Natural killer cell (primary cell): ENCODE measurements at regions not wholly inside any gene's neighbourhood (a gene's known extent, or its start where the extent isn't known, plus 50 kb on each side); places are given as distances from the start of the nearest gene placed in this dataset.
"Not testable (repeated sequence)": the region's sequence is repeated elsewhere in the genome, so short reads cannot be mapped to it uniquely, and the experiment has no call there.

ENCODE experiments used
- ATAC-seq, 3 donors: fragments of 150-1000 bp in 2 of 3; fragments of 200-7000 bp in 1 of 3; cut with Tn5 transposase; 1 replicate in 1 of 3; 2 replicates in 2 of 3; pipeline ENCODE4 v1.10.0; 2021; ENCODE audit warnings: mild to moderate bottlenecking in 2 of 3, moderate library complexity in 2 of 3
- DNase-seq, 2 donors: peaks; one replicate each; pipeline versions ENCODE4 v3.0.0 to v3.0.0-alpha.2; 2013 to 2021; ENCODE audit warnings: mixed read lengths in 1 of 2
- H3K27ac ChIP-seq: one replicate; pipeline ENCODE4 v1.5.1; 2013; ENCODE audit warnings: mild to moderate bottlenecking, low read length
- H3K27me3 ChIP-seq: one replicate; pipeline ENCODE4 v1.6.1; 2013; ENCODE audit warnings: low read length; ENCODE audit not compliant: control insufficient read depth, insufficient read depth
- H3K36me3 ChIP-seq: one replicate; pipeline ENCODE4 v1.6.1; 2013; ENCODE audit warnings: low read length; ENCODE audit not compliant: control insufficient read depth, insufficient read depth
- H3K4me1 ChIP-seq: one replicate; pipeline ENCODE4 v1.6.1; 2013; ENCODE audit warnings: low read length; ENCODE audit not compliant: control insufficient read depth, insufficient read depth
- H3K4me3 ChIP-seq: one replicate; pipeline ENCODE4 v1.5.1; 2013; ENCODE audit warnings: low read length
- H3K9me3 ChIP-seq: one replicate; pipeline ENCODE4 v1.6.1; 2013; ENCODE audit warnings: low read length; ENCODE audit not compliant: control insufficient read depth, insufficient read depth
- H3K27ac Mint-ChIP-seq, 2 donors: one replicate each; pipeline ENCODE4 v1.8.0; 2022; ENCODE audit warnings: mild to moderate bottlenecking in 2 of 2, mixed read lengths in 2 of 2, moderate library complexity in 1 of 2
- H3K27me3 Mint-ChIP-seq, 2 donors: one replicate each; pipeline ENCODE4 v1.8.0; 2022; ENCODE audit warnings: low read depth in 2 of 2, mixed read lengths in 2 of 2
- H3K36me3 Mint-ChIP-seq: one replicate; pipeline ENCODE4 v1.8.0; 2022; ENCODE audit warnings: mixed read lengths
- H3K4me1 Mint-ChIP-seq, 2 donors: one replicate each; pipeline ENCODE4 v1.8.0; 2022; ENCODE audit warnings: mixed read lengths in 2 of 2
- H3K4me3 Mint-ChIP-seq: one replicate; pipeline ENCODE4 v1.8.0; 2022; ENCODE audit warnings: mild to moderate bottlenecking, moderate library complexity, mixed read lengths
- H3K9me3 Mint-ChIP-seq, 2 donors: one replicate each; pipeline ENCODE4 v1.8.0; 2022; ENCODE audit warnings: mixed read lengths in 2 of 2
- CTCF ChIP-seq: fragments of 200-600 bp; IDR thresholded peaks from one replicate; pipeline ENCODE4 v1.8.0; 2022; ENCODE audit warnings: antibody characterized with exemption
- WGBS: methylation state at CpG from one replicate; pipeline ENCODE4 v1.1.7; 2013; ENCODE audit warnings: missing lambda C conversion rate; ENCODE audit not compliant: insufficient coverage; 5-methylcytosine and 5-hydroxymethylcytosine counted together
- intact Hi-C: fragments of 100-400 bp; cut with micrococcal nuclease; formaldehyde crosslinking; loops from one replicate; pipeline ENCODE4 v1.14.2; 2022

GRCh38 chr20:56779452-56780143 lies 150.5 kb downstream of the TFAP2C start:
- H3K9me3 ChIP-seq: no peaks in the 10 kb centered on the region
- WGBS: 65% methylated on average over 10 of the region's 11 CpGs
- ATAC-seq (no peak), DNase-seq (no peak)
- no peaks in the 10 kb centered on the region for H3K4me1 ChIP-seq
- Mint-ChIP-seq H3K9me3 (no peaks in the 10 kb centered on the region), H3K27me3 (peaks cover 11 to 20% of the 10 kb centered on the region in 2 donors), H3K27ac (no peak overlapping the region), H3K4me3 (no peak overlapping the region), H3K4me1 (no peaks in the 10 kb centered on the region), H3K36me3 (no peaks in the 10 kb centered on the region)
- no peaks in the 10 kb centered on the region for H3K27me3 ChIP-seq
- no peak for TF ChIP-seq CTCF
- H3K4me3 ChIP-seq: no peak overlapping the region
- H3K36me3 ChIP-seq: no peaks in the 10 kb centered on the region
- no peak overlapping the region for H3K27ac ChIP-seq
- intact Hi-C loops: no loop called here

GRCh38 chr20:56780266-56780665 lies 151.2 kb downstream of the TFAP2C start:
- H3K9me3 Mint-ChIP-seq: no peaks in the 10 kb centered on the region
- ATAC-seq (no peak), DNase-seq (no peak)
- no peaks in the 10 kb centered on the region for H3K36me3 ChIP-seq
- WGBS: 76% methylated on average over 7 of the region's 7 CpGs
- H3K27me3 ChIP-seq: no peaks in the 10 kb centered on the region
- no peak overlapping the region for H3K4me3 ChIP-seq
- H3K9me3 ChIP-seq: no peaks in the 10 kb centered on the region
- no peaks in the 10 kb centered on the region for H3K4me1 Mint-ChIP-seq
- no peak overlapping the region for H3K4me3 Mint-ChIP-seq
- H3K4me1 ChIP-seq: no peaks in the 10 kb centered on the region
- TF ChIP-seq CTCF: no peak
- intact Hi-C loops: no loop called here
- H3K27me3 Mint-ChIP-seq: peaks cover 11 to 20% of the 10 kb centered on the region in 2 donors
- no peak overlapping the region for H3K27ac ChIP-seq
- H3K27ac Mint-ChIP-seq: no peak overlapping the region
- no peaks in the 10 kb centered on the region for H3K36me3 Mint-ChIP-seq

- 75% methylated on average over 12 of the region's 12 CpGs for WGBS
- Mint-ChIP-seq H3K27me3 (peaks cover 11 to 20% of the 10 kb centered on the region in 2 donors), H3K4me3 (no peak overlapping the region), H3K36me3 (no peaks in the 10 kb centered on the region), H3K4me1 (no peaks in the 10 kb centered on the region), H3K27ac (no peak overlapping the region), H3K9me3 (no peaks in the 10 kb centered on the region)
- no peaks in the 10 kb centered on the region for H3K4me1 ChIP-seq
- intact Hi-C loops: no loop called here
- no peak for TF ChIP-seq CTCF
- DNase-seq: no peak
- no peaks in the 10 kb centered on the region for H3K27me3 ChIP-seq
- H3K9me3 ChIP-seq: no peaks in the 10 kb centered on the region
- no peaks in the 10 kb centered on the region for H3K36me3 ChIP-seq
- H3K27ac ChIP-seq: no peak overlapping the region
- no peak for ATAC-seq
- no peak overlapping the region for H3K4me3 ChIP-seq
These were observed 152.1 kb downstream of the TFAP2C start for GRCh38 chr20:56781108-56781739.

- H3K9me3 Mint-ChIP-seq, H3K27ac Mint-ChIP-seq, H3K27me3 ChIP-seq, H3K36me3 Mint-ChIP-seq, H3K27ac ChIP-seq, DNase-seq, H3K4me3 ChIP-seq, ATAC-seq, H3K4me3 Mint-ChIP-seq, H3K4me1 Mint-ChIP-seq, H3K36me3 ChIP-seq, H3K4me1 ChIP-seq, H3K9me3 ChIP-seq, intact Hi-C loops: not testable (repeated sequence)
- peaks cover 11 to 20% of the 10 kb centered on the region in 2 donors for H3K27me3 Mint-ChIP-seq
- 93% methylated on average over 2 of the region's 2 CpGs for WGBS
These were observed 153.0 kb downstream of the TFAP2C start for GRCh38 chr20:56781987-56782560.

GRCh38 chr20:56782814-56783213 lies 153.7 kb downstream of the TFAP2C start:
- H3K4me1 Mint-ChIP-seq, H3K27ac ChIP-seq, H3K4me3 ChIP-seq, H3K4me3 Mint-ChIP-seq, H3K4me1 ChIP-seq, H3K36me3 ChIP-seq, H3K27me3 ChIP-seq, intact Hi-C loops, DNase-seq, H3K36me3 Mint-ChIP-seq, ATAC-seq, H3K9me3 Mint-ChIP-seq, H3K9me3 ChIP-seq, H3K27ac Mint-ChIP-seq: not testable (repeated sequence)
- peaks cover 11 to 20% of the 10 kb centered on the region in 2 donors for H3K27me3 Mint-ChIP-seq
- 93% methylated on average over 11 of the region's 11 CpGs for WGBS
